Cardiac muscle cell (in vitro differentiated cells and primary cell): ENCODE measurements at regions not wholly inside any gene's neighbourhood (a gene's known extent, or its start where the extent isn't known, plus 50 kb on each side); places are given as distances from the start of the nearest gene placed in this dataset.

Source experiments
- DNase-seq, 2 donors: peaks; one replicate each; pipeline versions ENCODE4 v3.0.0 to v3.0.0-alpha.2; 2010 to 2017; ENCODE audit warnings: low read depth in 1 of 2, low spot score in 1 of 2
- H3K27ac ChIP-seq: fragments of 200-600 bp; sonication (generic); 2 replicates; pipeline ENCODE4 v1.5.1; 2016
- H3K27me3 ChIP-seq: fragments of 200-600 bp; sonication (generic); 2 replicates; pipeline ENCODE4 v1.6.0; 2016; ENCODE audit warnings: control low read depth
- H3K36me3 ChIP-seq: fragments of 200-600 bp; sonication (generic); 2 replicates; pipeline ENCODE4 v1.5.1; 2016; ENCODE audit warnings: control low read depth
- H3K4me1 ChIP-seq: fragments of 200-600 bp; sonication (generic); 2 replicates; pipeline ENCODE4 v1.8.1; 2017; ENCODE audit warnings: low read depth, mild to moderate bottlenecking, mixed run types
- H3K4me3 ChIP-seq: fragments of 200-600 bp; sonication (generic); 2 replicates; pipeline ENCODE4 v1.5.1; 2016; ENCODE audit warnings: mild to moderate bottlenecking
- H3K9me3 ChIP-seq: fragments of 200-600 bp; sonication (generic); 2 replicates; pipeline ENCODE4 v1.5.1; 2017; ENCODE audit warnings: low read depth, mild to moderate bottlenecking, control low read depth
- TF ChIP-seq, protein P1 (sequence below): IDR thresholded peaks from 2 replicates; pipeline ENCODE4 v1.5.1; 2012; ENCODE audit warnings: low read depth, mild to moderate bottlenecking, low read length

- Histone ChIP-seq H3K36me3 (no peaks in the 10 kb centered on the region), H3K4me1 (peaks cover 5% of the 10 kb centered on the region), H3K4me3 (no peak overlapping the region), H3K27ac (no peak overlapping the region), H3K9me3 (no peaks in the 10 kb centered on the region), H3K27me3 (no peaks in the 10 kb centered on the region)
- no peak for DNase-seq
- TF ChIP-seq, protein P1, sequence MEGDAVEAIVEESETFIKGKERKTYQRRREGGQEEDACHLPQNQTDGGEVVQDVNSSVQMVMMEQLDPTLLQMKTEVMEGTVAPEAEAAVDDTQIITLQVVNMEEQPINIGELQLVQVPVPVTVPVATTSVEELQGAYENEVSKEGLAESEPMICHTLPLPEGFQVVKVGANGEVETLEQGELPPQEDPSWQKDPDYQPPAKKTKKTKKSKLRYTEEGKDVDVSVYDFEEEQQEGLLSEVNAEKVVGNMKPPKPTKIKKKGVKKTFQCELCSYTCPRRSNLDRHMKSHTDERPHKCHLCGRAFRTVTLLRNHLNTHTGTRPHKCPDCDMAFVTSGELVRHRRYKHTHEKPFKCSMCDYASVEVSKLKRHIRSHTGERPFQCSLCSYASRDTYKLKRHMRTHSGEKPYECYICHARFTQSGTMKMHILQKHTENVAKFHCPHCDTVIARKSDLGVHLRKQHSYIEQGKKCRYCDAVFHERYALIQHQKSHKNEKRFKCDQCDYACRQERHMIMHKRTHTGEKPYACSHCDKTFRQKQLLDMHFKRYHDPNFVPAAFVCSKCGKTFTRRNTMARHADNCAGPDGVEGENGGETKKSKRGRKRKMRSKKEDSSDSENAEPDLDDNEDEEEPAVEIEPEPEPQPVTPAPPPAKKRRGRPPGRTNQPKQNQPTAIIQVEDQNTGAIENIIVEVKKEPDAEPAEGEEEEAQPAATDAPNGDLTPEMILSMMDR, result no peak
These were observed 178.4 kb upstream of the ELL2 start for GRCh38 chr5:96140084-96140483.

DNA sequence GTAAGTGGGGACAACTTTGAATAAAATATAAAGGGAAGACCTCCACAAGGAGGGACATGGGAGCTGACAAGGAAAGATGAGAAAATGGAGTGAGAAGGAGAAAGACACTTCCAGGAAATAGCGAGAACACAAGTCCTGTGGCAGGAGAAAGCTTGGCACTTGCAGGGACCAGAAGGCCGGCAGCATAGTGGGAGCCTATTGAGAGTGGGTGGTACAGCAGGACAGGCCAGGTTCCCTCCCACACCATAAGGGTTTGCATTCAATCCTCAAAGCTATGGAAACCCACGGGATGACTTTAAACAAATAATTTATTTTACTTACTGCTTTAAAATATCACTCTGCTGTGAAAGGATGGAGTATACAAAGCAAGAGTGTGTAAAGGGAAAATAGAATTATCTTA is 173.2 kb upstream of the ELL2 start:
- Histone ChIP-seq H3K4me3 (no peak overlapping the region), H3K36me3 (no peaks in the 10 kb centered on the region), H3K9me3 (no peaks in the 10 kb centered on the region), H3K27me3 (no peaks in the 10 kb centered on the region), H3K27ac (no peak overlapping the region), H3K4me1 (peaks cover under 1% of the 10 kb centered on the region)
- TF ChIP-seq, protein P1, result no peak
- DNase-seq, result no peak

GRCh38 chr5:96133341-96134079 is 171.9 kb upstream of the ELL2 start:
- no peaks in the 10 kb centered on the region for H3K36me3 ChIP-seq
- DNase-seq, result no peak
- no peaks in the 10 kb centered on the region for H3K4me1 ChIP-seq
- H3K9me3 ChIP-seq, result no peaks in the 10 kb centered on the region
- TF ChIP-seq, protein P1, result no peak
- no peak overlapping the region for H3K27ac ChIP-seq
- H3K27me3 ChIP-seq, result no peaks in the 10 kb centered on the region
- no peak overlapping the region for H3K4me3 ChIP-seq

- Histone ChIP-seq H3K4me1 (peaks cover 13% of the 10 kb centered on the region), H3K27ac (no peak overlapping the region), H3K36me3 (no peaks in the 10 kb centered on the region), H3K27me3 (no peaks in the 10 kb centered on the region), H3K9me3 (no peaks in the 10 kb centered on the region), H3K4me3 (no peak overlapping the region)
- DNase-seq, result no peak
- TF ChIP-seq, protein P1, result no peak
These were observed 167.6 kb upstream of the ELL2 start for GRCh38 chr5:96129276-96129675.

GRCh38 chr5:96128204-96128864 is 166.7 kb upstream of the ELL2 start:
- no peaks in the 10 kb centered on the region for H3K36me3 ChIP-seq
- TF ChIP-seq, protein P1, result no peak
- H3K27ac ChIP-seq, result no peak overlapping the region
- H3K9me3 ChIP-seq, result no peaks in the 10 kb centered on the region
- no peak overlapping the region for H3K4me3 ChIP-seq
- peaks cover 13% of the 10 kb centered on the region for H3K4me1 ChIP-seq
- DNase-seq, result no peak
- no peaks in the 10 kb centered on the region for H3K27me3 ChIP-seq
